PC-3 (cell line): ENCODE measurements at regions not wholly inside any gene's neighbourhood (a gene's known extent, or its start where the extent isn't known, plus 50 kb on each side); places are given as distances from the start of the nearest gene placed in this dataset.

Experiments used
- ATAC-seq: fragments of 200-7000 bp; cut with Tn5 transposase; 2 replicates; pipeline ENCODE4 v1.9.1; 2020; ENCODE audit warnings: mild to moderate bottlenecking, moderate library complexity
- BruUV-seq: library from RNA; stranded (reverse); fragments of 400-500 nt; replicated peaks from 2 replicates; lab custom pipeline; 2021; lab: Mats Ljungman, UMichigan
- CTCF ChIA-PET: fragments of 300-600 bp; sonication (Branson Sonifier 250); formaldehyde crosslinking; loops from one replicate; lab custom pipeline; 2022; ENCODE audit warnings: antibody characterized with exemption; lab: Charles Lee
- POLR2A ChIA-PET: fragments of 300-600 bp; sonication (Branson Sonifier 250); formaldehyde crosslinking; loops from one replicate; lab custom pipeline; 2022; ENCODE audit warnings: antibody characterized with exemption; ENCODE audit not compliant: unreplicated experiment; lab: Charles Lee
- DNase-seq: peaks from one replicate; pipeline ENCODE4 v3.0.0-alpha.2; 2015
- H2AFZ ChIP-seq: fragments of 300-600 bp; sonication (generic); 2 replicates; pipeline ENCODE4 v1.6.0; 2016; ENCODE audit warnings: antibody characterized with exemption, low read length
- H3F3A ChIP-seq: fragments of 300-600 bp; sonication (generic); one replicate; pipeline ENCODE4 v1.6.0; 2017; ENCODE audit warnings: antibody characterized with exemption, low read length, control low read depth, mild to moderate bottlenecking; ENCODE audit not compliant: unreplicated experiment
- H3K27ac ChIP-seq: fragments of 300-600 bp; sonication (generic); 2 replicates; pipeline ENCODE4 v1.5.1; 2016; ENCODE audit warnings: mild to moderate bottlenecking, low read length
- H3K27me3 ChIP-seq: fragments of 300-600 bp; sonication (generic); 2 replicates; pipeline ENCODE4 v1.6.1; 2016; ENCODE audit warnings: low read length, mixed read lengths
- H3K36me3 ChIP-seq: fragments of 300-600 bp; sonication (generic); 2 replicates; pipeline ENCODE4 v1.6.1; 2016; ENCODE audit warnings: low read depth, mixed run types, low read length, mixed read lengths
- H3K4me1 ChIP-seq: fragments of 300-600 bp; sonication (generic); 2 replicates; pipeline ENCODE4 v1.5.1; 2016; ENCODE audit warnings: low read length; ENCODE audit not compliant: insufficient read depth
- H3K4me2 ChIP-seq: fragments of 300-600 bp; sonication (generic); 2 replicates; pipeline ENCODE4 v1.6.0; 2016; ENCODE audit warnings: low read length
- H3K4me3 ChIP-seq: fragments of 300-600 bp; sonication (generic); 2 replicates; pipeline ENCODE4 v1.5.1; 2016; ENCODE audit warnings: mild to moderate bottlenecking, low read length, mixed read lengths
- H3K79me2 ChIP-seq: fragments of 300-600 bp; sonication (generic); 2 replicates; pipeline ENCODE4 v1.6.1; 2017; ENCODE audit warnings: low read length, mixed read lengths
- H3K9ac ChIP-seq: fragments of 300-600 bp; sonication (generic); 2 replicates; pipeline ENCODE4 v1.6.0; 2016; ENCODE audit warnings: mild to moderate bottlenecking, low read length
- H3K9me2 ChIP-seq: fragments of 300-600 bp; sonication (generic); replicated peaks from 2 replicates; pipeline ENCODE4 v1.6.1; 2016; ENCODE audit warnings: mixed run types, low read length, mixed read lengths
- H3K9me3 ChIP-seq: fragments of 300-600 bp; sonication (generic); 2 replicates; pipeline ENCODE4 v1.6.1; 2016; ENCODE audit warnings: low read length, mixed read lengths
- H4K20me1 ChIP-seq: fragments of 300-600 bp; sonication (generic); 2 replicates; pipeline ENCODE4 v1.6.1; 2016; ENCODE audit warnings: low read length, mixed read lengths
- CTCF ChIP-seq: fragments of 300-600 bp; sonication (generic); conservative IDR thresholded peaks from 2 replicates; pipeline ENCODE4 v1.5.1; 2017; ENCODE audit warnings: antibody characterized with exemption, low read depth, mild to moderate bottlenecking, low read length
- EZH2 ChIP-seq: fragments of 300-600 bp; sonication (generic); IDR thresholded peaks from one replicate; pipeline ENCODE4 v1.6.1; 2017; ENCODE audit warnings: antibody characterized with exemption, mild to moderate bottlenecking, low read length; ENCODE audit not compliant: unreplicated experiment
- EZH2phosphoT487 ChIP-seq: fragments of 300-600 bp; sonication (generic); IDR thresholded peaks from 2 replicates; pipeline ENCODE4 v1.6.1; 2018; ENCODE audit warnings: mild to moderate bottlenecking, antibody characterized with exemption, low read length, borderline replicate concordance
- intact Hi-C: fragments of 100-400 bp; cut with micrococcal nuclease; formaldehyde crosslinking; loops from 2 replicates; pipeline ENCODE4 v1.9.0; 2023

- ATAC-seq (no peak), DNase-seq (no peak)
- POLR2A ChIA-PET = no interaction called here
- intact Hi-C loops = no loop called here
- no peaks in the 10 kb centered on the region for H3K27me3 ChIP-seq
- H3K4me2 ChIP-seq = no peak overlapping the region
- no TSS peak for BruUV-seq
- no peak overlapping the region for H2AFZ ChIP-seq
- H3K79me2 ChIP-seq = no peaks in the 10 kb centered on the region
- CTCF ChIA-PET = no interaction called here
- no peak for TF ChIP-seq CTCF
- TF ChIP-seq EZH2phosphoT487 = no peak
- no peak for TF ChIP-seq EZH2
- no peaks in the 10 kb centered on the region for H3K36me3 ChIP-seq
- no peak overlapping the region for H3K27ac ChIP-seq
- no peaks in the 10 kb centered on the region for H4K20me1 ChIP-seq
- H3K9me2 ChIP-seq = no peaks in the 10 kb centered on the region
- H3K4me1 ChIP-seq = peaks cover 16% of the 10 kb centered on the region
- H3F3A ChIP-seq = no peaks in the 10 kb centered on the region
- no peak overlapping the region for H3K9ac ChIP-seq
- no peak overlapping the region for H3K4me3 ChIP-seq
- H3K9me3 ChIP-seq = no peaks in the 10 kb centered on the region
Observed at GRCh38 chr3:182628531-182628930, 164.8 kb upstream of the ATP11B start.

GRCh38 chr3:182629521-182629920 is 163.8 kb upstream of the ATP11B start:
- no peaks in the 10 kb centered on the region for H3K9me2 ChIP-seq
- H3K4me2 ChIP-seq = no peak overlapping the region
- no peak overlapping the region for H3K4me3 ChIP-seq
- H3K36me3 ChIP-seq = no peaks in the 10 kb centered on the region
- no peaks in the 10 kb centered on the region for H3K79me2 ChIP-seq
- ChIA-PET CTCF (no interaction called here), POLR2A (no interaction called here)
- DNase-seq (no peak), ATAC-seq (no peak)
- BruUV-seq = no TSS peak
- H4K20me1 ChIP-seq = no peaks in the 10 kb centered on the region
- TF ChIP-seq EZH2 = no peak
- no peak for TF ChIP-seq EZH2phosphoT487
- no peak for TF ChIP-seq CTCF
- intact Hi-C loops = no loop called here
- no peaks in the 10 kb centered on the region for H3F3A ChIP-seq
- H3K27me3 ChIP-seq = no peaks in the 10 kb centered on the region
- H3K9me3 ChIP-seq = no peaks in the 10 kb centered on the region
- no peak overlapping the region for H3K27ac ChIP-seq
- H2AFZ ChIP-seq = no peak overlapping the region
- no peak overlapping the region for H3K9ac ChIP-seq
- peaks cover 16% of the 10 kb centered on the region for H3K4me1 ChIP-seq

GRCh38 chr3:182631183-182632076 is 161.9 kb upstream of the ATP11B start:
- no peaks in the 10 kb centered on the region for H3K27me3 ChIP-seq
- no peak overlapping the region for H3K27ac ChIP-seq
- H3K36me3 ChIP-seq = no peaks in the 10 kb centered on the region
- no peaks in the 10 kb centered on the region for H4K20me1 ChIP-seq
- no peak overlapping the region for H3K4me3 ChIP-seq
- no TSS peak for BruUV-seq
- no peaks in the 10 kb centered on the region for H3F3A ChIP-seq
- H3K9me2 ChIP-seq = no peaks in the 10 kb centered on the region
- no peaks in the 10 kb centered on the region for H3K79me2 ChIP-seq
- DNase-seq = no peak
- H2AFZ ChIP-seq = no peak overlapping the region
- ATAC-seq = no peak
- peaks cover 10% of the 10 kb centered on the region for H3K4me1 ChIP-seq
- ChIA-PET CTCF (no interaction called here), POLR2A (no interaction called here)
- no peak overlapping the region for H3K9ac ChIP-seq
- no peaks in the 10 kb centered on the region for H3K9me3 ChIP-seq
- intact Hi-C loops = no loop called here
- TF ChIP-seq CTCF (no peak), EZH2phosphoT487 (no peak), EZH2 (no peak)
- H3K4me2 ChIP-seq = no peak overlapping the region
